SK-N-MC (cell line): ENCODE measurements at regions not wholly inside any gene's neighbourhood (a gene's known extent, or its start where the extent isn't known, plus 50 kb on each side); places are given as distances from the start of the nearest gene placed in this dataset.
"Not testable (repeated sequence)": the region's sequence is repeated elsewhere in the genome, so short reads cannot be mapped to it uniquely, and the experiment has no call there.

Source experiments
- DNase-seq: peaks from one replicate; pipeline ENCODE4 v3.0.0-alpha.2; 2011; ENCODE audit warnings: low read depth, low spot score
- H3K27ac ChIP-seq: fragments of 200-600 bp; sonication (generic); 2 replicates; pipeline ENCODE4 v1.5.1; 2016; ENCODE audit warnings: mixed run types
- H3K36me3 ChIP-seq: fragments of 200-600 bp; sonication (generic); 2 replicates; pipeline ENCODE4 v1.6.1; 2017; ENCODE audit warnings: antibody characterized with exemption, low read length, mixed read lengths; ENCODE audit not compliant: insufficient read depth
- H3K4me3 ChIP-seq: fragments of 200-600 bp; sonication (generic); 2 replicates; pipeline ENCODE4 v1.5.1; 2016
- H3K9ac ChIP-seq: fragments of 200-600 bp; sonication (generic); 2 replicates; pipeline ENCODE4 v1.8.0; 2017; ENCODE audit warnings: mixed run types, mixed read lengths; ENCODE audit not compliant: insufficient read length
- H3K9me3 ChIP-seq: fragments of 200-600 bp; sonication (generic); 2 replicates; pipeline ENCODE4 v1.6.1; 2017; ENCODE audit warnings: low read depth, mild to moderate bottlenecking, antibody characterized with exemption, low read length, moderate library complexity, mixed read lengths
- EZH2 ChIP-seq: fragments of 200-600 bp; sonication (generic); IDR thresholded peaks from one replicate; pipeline ENCODE4 v1.6.1; 2017; ENCODE audit warnings: antibody characterized with exemption
- FOXP2 ChIP-seq: optimal IDR thresholded peaks from 2 replicates; pipeline ENCODE3; 2011; ENCODE audit warnings: mild to moderate bottlenecking, moderate library complexity; ENCODE audit not compliant: insufficient read depth; ENCODE audit errors: extremely low read length, control extremely low read depth
- POLR2AphosphoS5 ChIP-seq: IDR thresholded peaks from 2 replicates; pipeline ENCODE4 v1.6.1; 2012; ENCODE audit warnings: mild to moderate bottlenecking, low read depth, low read length, borderline replicate concordance

GRCh38 chr2:166695154-166695553 is 193.1 kb upstream of the XIRP2 start:
- Histone ChIP-seq H3K9me3 (no peaks in the 10 kb centered on the region), H3K36me3 (no peaks in the 10 kb centered on the region), H3K9ac (no peak overlapping the region), H3K4me3 (no peak overlapping the region), H3K27ac (no peak overlapping the region)
- no peak for DNase-seq
- TF ChIP-seq EZH2 (no peak), POLR2AphosphoS5 (no peak), FOXP2 (no peak)

DNA sequence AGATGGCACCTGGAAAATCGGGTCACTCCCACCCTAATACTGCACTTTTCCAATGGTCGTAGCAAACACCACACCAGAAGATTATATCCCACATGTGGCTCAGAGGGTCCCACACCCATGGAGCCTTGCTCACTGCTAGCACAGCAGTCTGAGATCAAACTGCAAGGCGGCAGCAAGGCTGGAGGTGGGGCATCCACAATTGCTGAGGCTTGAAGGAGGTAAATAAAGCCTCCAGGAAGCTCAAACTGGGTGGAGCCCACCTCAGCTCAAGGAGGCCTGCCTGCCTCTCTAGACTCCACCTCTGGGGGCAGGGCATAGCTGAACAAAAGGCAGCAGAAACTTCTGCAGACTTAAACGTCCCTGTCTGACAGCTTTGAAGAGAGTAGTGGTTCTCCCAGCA is 192.0 kb upstream of the SCN7A start:
- H3K27ac ChIP-seq, H3K9ac ChIP-seq, H3K4me3 ChIP-seq, H3K36me3 ChIP-seq, DNase-seq, H3K9me3 ChIP-seq: not testable (repeated sequence)

DNA sequence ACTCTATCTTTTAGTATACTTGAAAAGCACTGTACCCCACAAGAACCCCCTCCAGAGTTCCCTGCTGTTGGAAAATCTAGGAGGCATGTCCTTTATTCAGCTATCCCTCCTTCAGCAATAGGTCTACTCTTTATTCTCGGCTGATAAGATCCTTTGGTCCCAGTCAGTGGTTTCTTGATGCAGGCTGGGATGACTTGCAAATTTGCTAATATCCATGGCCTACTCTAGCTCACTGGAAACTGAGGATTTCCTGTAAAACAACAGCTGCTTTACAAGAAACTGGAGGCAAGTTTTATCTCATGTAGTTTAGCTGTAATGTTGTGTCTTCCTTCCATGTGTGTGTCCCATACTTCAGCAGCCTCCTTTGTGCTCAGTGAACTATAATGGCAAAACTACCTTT is 183.9 kb upstream of the SCN7A start:
- TF ChIP-seq EZH2 (no peak), POLR2AphosphoS5 (no peak), FOXP2 (no peak)
- H3K9me3 ChIP-seq, result 0 out of 2 replicates have a peak, but pooled peaks cover 3% of the 10 kb centered on the region
- H3K9ac ChIP-seq, result no peak overlapping the region
- H3K27ac ChIP-seq, result no peak overlapping the region
- H3K36me3 ChIP-seq, result no peaks in the 10 kb centered on the region
- DNase-seq, result no peak
- H3K4me3 ChIP-seq, result no peak overlapping the region

GRCh38 chr2:166676716-166677115 is 182.7 kb upstream of the SCN7A start:
- Histone ChIP-seq H3K27ac (no peak overlapping the region), H3K4me3 (no peak overlapping the region), H3K9me3 (0 out of 2 replicates have a peak, but pooled peaks cover 3% of the 10 kb centered on the region), H3K36me3 (no peaks in the 10 kb centered on the region), H3K9ac (no peak overlapping the region)
- no peak for TF ChIP-seq EZH2
- no peak for TF ChIP-seq POLR2AphosphoS5
- TF ChIP-seq FOXP2, result no peak
- no peak for DNase-seq

DNA sequence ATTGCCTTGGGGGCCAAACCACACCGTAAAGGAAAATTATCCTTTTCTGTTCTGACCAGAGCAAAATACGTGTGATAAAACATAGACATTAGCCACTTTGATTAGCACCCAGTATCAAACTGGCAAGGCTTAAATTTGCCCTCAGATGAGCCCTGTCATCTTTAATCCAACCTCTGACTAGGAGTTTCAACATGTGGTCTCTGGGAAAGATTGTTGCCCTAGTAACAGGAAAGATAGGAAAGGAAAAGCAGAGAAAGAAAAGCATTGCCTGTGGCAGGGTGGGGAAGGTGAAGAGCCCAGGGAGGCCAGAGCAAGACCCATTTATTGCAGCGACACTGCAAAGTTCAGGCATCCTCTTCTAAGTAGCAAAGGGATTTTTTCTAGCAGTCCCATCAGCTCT is 181.5 kb upstream of the SCN7A start:
- H3K36me3 ChIP-seq, result no peaks in the 10 kb centered on the region
- 0 out of 2 replicates have a peak, but pooled peaks cover 3% of the 10 kb centered on the region for H3K9me3 ChIP-seq
- no peak for DNase-seq
- no peak overlapping the region for H3K9ac ChIP-seq
- H3K27ac ChIP-seq, result no peak overlapping the region
- no peak for TF ChIP-seq POLR2AphosphoS5
- no peak for TF ChIP-seq FOXP2
- no peak for TF ChIP-seq EZH2
- no peak overlapping the region for H3K4me3 ChIP-seq

DNA sequence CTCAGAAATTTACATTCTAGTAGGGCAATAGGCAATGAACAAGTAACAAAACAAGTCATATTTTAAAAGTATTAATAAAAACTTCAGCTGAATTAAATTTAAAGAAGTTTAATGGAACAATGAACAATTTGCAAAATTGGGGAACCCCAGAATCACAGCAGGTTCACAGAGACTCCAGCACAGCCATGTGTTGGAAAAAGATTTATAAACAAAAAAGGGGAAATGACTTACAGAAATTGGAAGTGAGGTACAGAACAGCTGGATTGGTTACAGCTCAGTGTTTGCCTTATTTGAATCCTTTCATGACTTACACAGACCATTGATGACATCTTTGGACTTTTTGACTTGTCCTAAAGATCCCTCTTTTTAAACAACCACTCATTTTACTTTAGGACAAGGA is 179.9 kb upstream of the SCN7A start:
- no peaks in the 10 kb centered on the region for H3K9me3 ChIP-seq
- H3K4me3 ChIP-seq, result no peak overlapping the region
- TF ChIP-seq FOXP2 (no peak), POLR2AphosphoS5 (no peak), EZH2 (no peak)
- no peak overlapping the region for H3K27ac ChIP-seq
- no peaks in the 10 kb centered on the region for H3K36me3 ChIP-seq
- no peak overlapping the region for H3K9ac ChIP-seq
- DNase-seq, result no peak

DNA sequence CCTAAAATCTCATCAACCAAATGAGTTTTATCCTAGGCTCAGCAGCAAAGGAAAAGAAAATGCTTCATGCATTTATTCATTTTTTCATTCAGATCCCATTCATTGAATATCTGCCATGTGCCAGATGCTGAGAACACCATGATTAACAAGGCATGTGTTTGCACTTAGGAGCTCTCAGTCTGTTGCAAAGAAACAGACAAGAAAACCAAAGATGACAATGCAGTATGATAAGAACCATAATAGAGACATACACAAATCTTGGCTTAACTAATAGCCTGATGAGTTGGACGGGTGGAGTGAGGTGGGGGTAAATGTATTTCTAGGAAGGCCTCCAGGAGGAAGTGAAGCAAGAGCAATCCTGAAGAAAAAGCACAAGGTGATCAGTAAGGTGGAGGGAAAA is 177.8 kb upstream of the SCN7A start:
- TF ChIP-seq EZH2 (no peak), FOXP2 (no peak), POLR2AphosphoS5 (no peak; the same call in 1 of the 2 replicates)
- Histone ChIP-seq H3K27ac (no peak overlapping the region), H3K36me3 (no peaks in the 10 kb centered on the region), H3K4me3 (no peak overlapping the region), H3K9ac (no peak overlapping the region), H3K9me3 (no peaks in the 10 kb centered on the region)
- DNase-seq, result no peak

DNA sequence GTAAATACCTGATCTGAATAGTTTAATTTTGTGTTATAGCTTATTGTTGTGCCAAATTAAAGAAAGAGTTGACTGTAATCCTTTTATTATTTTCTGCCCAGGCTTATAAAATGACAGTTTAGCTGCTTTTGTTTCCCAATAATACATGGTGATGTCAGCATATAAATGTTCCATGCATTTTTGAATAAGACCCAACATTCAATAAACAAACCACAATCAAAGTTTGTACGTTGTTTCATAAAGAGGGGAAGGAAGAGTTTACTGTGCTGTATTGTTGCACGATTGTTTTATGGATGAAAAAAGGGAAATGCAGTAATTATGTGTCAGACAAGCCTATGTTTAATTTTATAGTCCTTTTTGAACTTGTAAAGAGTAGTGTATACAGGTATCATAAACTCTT is 177.2 kb upstream of the SCN7A start:
- TF ChIP-seq EZH2 (no peak), POLR2AphosphoS5 (no peak; the same call in 1 of the 2 replicates), FOXP2 (no peak)
- Histone ChIP-seq H3K9me3 (no peaks in the 10 kb centered on the region), H3K9ac (no peak overlapping the region), H3K27ac (no peak overlapping the region), H3K4me3 (no peak overlapping the region), H3K36me3 (no peaks in the 10 kb centered on the region)
- DNase-seq, result no peak

DNA sequence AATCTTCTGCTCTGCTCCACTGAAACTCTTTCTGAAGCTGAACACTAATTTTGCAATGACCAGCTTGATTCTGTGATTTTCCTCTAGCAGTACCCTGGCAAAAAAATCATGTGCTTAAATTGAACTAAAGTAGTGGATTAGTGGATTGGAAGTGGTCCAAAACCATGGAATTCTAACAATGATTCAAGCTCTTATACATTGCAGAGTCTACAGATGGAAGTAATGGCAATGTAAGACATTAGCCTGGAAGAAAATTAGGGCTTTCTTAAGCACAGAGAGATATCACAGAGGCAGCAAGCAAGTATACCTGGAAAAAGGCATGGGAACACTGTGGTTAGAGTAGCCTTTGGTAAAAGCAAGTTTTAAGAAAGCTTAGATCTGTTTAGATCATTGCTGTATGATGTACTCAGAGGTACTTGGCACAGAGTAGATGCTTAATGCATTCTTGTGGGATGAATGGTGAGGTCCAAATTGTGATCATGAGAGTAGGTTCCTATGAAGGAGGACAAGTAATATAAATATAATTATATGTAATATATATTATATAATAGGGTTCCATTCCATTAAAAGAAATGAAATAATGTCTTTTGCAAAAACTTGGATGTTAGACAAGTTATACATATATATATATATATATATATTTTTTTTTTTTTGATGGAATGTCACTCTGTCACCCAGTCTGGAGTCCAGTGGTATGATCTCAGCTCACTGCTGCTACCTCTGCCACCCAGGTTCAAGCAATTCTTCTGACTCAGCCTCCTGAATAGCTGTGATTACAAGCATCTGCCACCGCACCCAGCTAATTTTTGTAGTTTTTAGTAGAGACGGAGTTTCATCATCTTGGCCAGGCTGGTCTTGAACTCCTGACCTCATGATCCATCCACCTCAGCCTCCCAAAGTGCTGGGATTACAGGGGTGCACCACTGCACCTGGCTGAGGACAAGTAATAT is 172.2 kb upstream of the SCN7A start:
- peak; percentile 28 for DNase-seq

More for the DNA sequence above, 172.2 kb upstream of the SCN7A start:
- Histone ChIP-seq H3K27ac (no peak overlapping the region), H3K9ac (no peak overlapping the region), H3K36me3 (no peaks in the 10 kb centered on the region), H3K4me3 (no peak overlapping the region), H3K9me3 (no peaks in the 10 kb centered on the region)
- TF ChIP-seq POLR2AphosphoS5 (no peak), EZH2 (no peak), FOXP2 (no peak)
